Natural killer cell (primary cell): ENCODE measurements at regions not wholly inside any gene's neighbourhood (a gene's known extent, or its start where the extent isn't known, plus 50 kb on each side); places are given as distances from the start of the nearest gene placed in this dataset.

Experiments
- ATAC-seq, 3 donors: fragments of 150-1000 bp in 2 of 3; fragments of 200-7000 bp in 1 of 3; cut with Tn5 transposase; 1 replicate in 1 of 3; 2 replicates in 2 of 3; pipeline ENCODE4 v1.10.0; 2021; ENCODE audit warnings: mild to moderate bottlenecking in 2 of 3, moderate library complexity in 2 of 3
- DNase-seq, 2 donors: peaks; one replicate each; pipeline versions ENCODE4 v3.0.0 to v3.0.0-alpha.2; 2013 to 2021; ENCODE audit warnings: mixed read lengths in 1 of 2
- H3K27ac ChIP-seq: one replicate; pipeline ENCODE4 v1.5.1; 2013; ENCODE audit warnings: mild to moderate bottlenecking, low read length
- H3K27me3 ChIP-seq: one replicate; pipeline ENCODE4 v1.6.1; 2013; ENCODE audit warnings: low read length; ENCODE audit not compliant: control insufficient read depth, insufficient read depth
- H3K36me3 ChIP-seq: one replicate; pipeline ENCODE4 v1.6.1; 2013; ENCODE audit warnings: low read length; ENCODE audit not compliant: control insufficient read depth, insufficient read depth
- H3K4me1 ChIP-seq: one replicate; pipeline ENCODE4 v1.6.1; 2013; ENCODE audit warnings: low read length; ENCODE audit not compliant: control insufficient read depth, insufficient read depth
- H3K4me3 ChIP-seq: one replicate; pipeline ENCODE4 v1.5.1; 2013; ENCODE audit warnings: low read length
- H3K9me3 ChIP-seq: one replicate; pipeline ENCODE4 v1.6.1; 2013; ENCODE audit warnings: low read length; ENCODE audit not compliant: control insufficient read depth, insufficient read depth
- H3K27ac Mint-ChIP-seq, 2 donors: one replicate each; pipeline ENCODE4 v1.8.0; 2022; ENCODE audit warnings: mild to moderate bottlenecking in 2 of 2, mixed read lengths in 2 of 2, moderate library complexity in 1 of 2
- H3K27me3 Mint-ChIP-seq, 2 donors: one replicate each; pipeline ENCODE4 v1.8.0; 2022; ENCODE audit warnings: low read depth in 2 of 2, mixed read lengths in 2 of 2
- H3K36me3 Mint-ChIP-seq: one replicate; pipeline ENCODE4 v1.8.0; 2022; ENCODE audit warnings: mixed read lengths
- H3K4me1 Mint-ChIP-seq, 2 donors: one replicate each; pipeline ENCODE4 v1.8.0; 2022; ENCODE audit warnings: mixed read lengths in 2 of 2
- H3K4me3 Mint-ChIP-seq: one replicate; pipeline ENCODE4 v1.8.0; 2022; ENCODE audit warnings: mild to moderate bottlenecking, moderate library complexity, mixed read lengths
- H3K9me3 Mint-ChIP-seq, 2 donors: one replicate each; pipeline ENCODE4 v1.8.0; 2022; ENCODE audit warnings: mixed read lengths in 2 of 2
- WGBS: methylation state at CpG from one replicate; pipeline ENCODE4 v1.1.7; 2013; ENCODE audit warnings: missing lambda C conversion rate; ENCODE audit not compliant: insufficient coverage; 5-methylcytosine and 5-hydroxymethylcytosine counted together
- intact Hi-C: fragments of 100-400 bp; cut with micrococcal nuclease; formaldehyde crosslinking; loops from one replicate; pipeline ENCODE4 v1.14.2; 2022
- TF ChIP-seq, protein P1 (sequence below): fragments of 200-600 bp; IDR thresholded peaks from one replicate; pipeline ENCODE4 v1.8.0; 2022; ENCODE audit warnings: antibody characterized with exemption

DNA sequence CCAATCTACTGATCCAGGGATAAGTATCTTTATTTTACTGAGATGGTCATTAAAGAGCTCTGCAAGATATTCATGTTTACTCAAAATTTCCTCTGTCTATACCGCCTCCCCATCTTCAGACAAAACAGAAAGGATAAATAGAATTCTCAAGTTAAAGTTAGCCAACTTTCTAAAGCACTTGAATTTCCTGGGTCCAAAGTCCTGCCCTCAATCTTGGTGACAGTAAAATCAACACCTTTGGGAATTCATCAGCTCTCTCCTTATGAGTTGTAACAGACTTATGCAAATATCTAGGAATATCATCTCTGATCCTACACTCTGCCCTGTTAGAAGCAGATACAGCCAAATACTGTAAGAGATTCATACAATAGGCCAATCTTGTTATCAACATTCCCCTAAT lies 122.5 kb upstream of the HAAO start:
- no peaks in the 10 kb centered on the region for H3K9me3 Mint-ChIP-seq
- DNase-seq (no peak), ATAC-seq (no peak)
- TF ChIP-seq, protein P1, sequence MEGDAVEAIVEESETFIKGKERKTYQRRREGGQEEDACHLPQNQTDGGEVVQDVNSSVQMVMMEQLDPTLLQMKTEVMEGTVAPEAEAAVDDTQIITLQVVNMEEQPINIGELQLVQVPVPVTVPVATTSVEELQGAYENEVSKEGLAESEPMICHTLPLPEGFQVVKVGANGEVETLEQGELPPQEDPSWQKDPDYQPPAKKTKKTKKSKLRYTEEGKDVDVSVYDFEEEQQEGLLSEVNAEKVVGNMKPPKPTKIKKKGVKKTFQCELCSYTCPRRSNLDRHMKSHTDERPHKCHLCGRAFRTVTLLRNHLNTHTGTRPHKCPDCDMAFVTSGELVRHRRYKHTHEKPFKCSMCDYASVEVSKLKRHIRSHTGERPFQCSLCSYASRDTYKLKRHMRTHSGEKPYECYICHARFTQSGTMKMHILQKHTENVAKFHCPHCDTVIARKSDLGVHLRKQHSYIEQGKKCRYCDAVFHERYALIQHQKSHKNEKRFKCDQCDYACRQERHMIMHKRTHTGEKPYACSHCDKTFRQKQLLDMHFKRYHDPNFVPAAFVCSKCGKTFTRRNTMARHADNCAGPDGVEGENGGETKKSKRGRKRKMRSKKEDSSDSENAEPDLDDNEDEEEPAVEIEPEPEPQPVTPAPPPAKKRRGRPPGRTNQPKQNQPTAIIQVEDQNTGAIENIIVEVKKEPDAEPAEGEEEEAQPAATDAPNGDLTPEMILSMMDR, result no peak
- H3K27me3 Mint-ChIP-seq, result peaks cover 0 to 4% of the 10 kb centered on the region in 2 donors
- H3K4me1 ChIP-seq, result no peaks in the 10 kb centered on the region
- H3K27ac Mint-ChIP-seq, result no peak overlapping the region
- H3K36me3 Mint-ChIP-seq, result no peaks in the 10 kb centered on the region
- H3K4me3 Mint-ChIP-seq, result no peak overlapping the region
- no peak overlapping the region for H3K4me3 ChIP-seq
- WGBS, result 88% methylated on average over 1 of the region's 1 CpG
- no peaks in the 10 kb centered on the region for H3K36me3 ChIP-seq
- no peaks in the 10 kb centered on the region for H3K9me3 ChIP-seq
- H3K4me1 Mint-ChIP-seq, result peaks cover 6% of the 10 kb centered on the region in 2 donors
- intact Hi-C loops, result no loop called here
- no peak overlapping the region for H3K27ac ChIP-seq
- H3K27me3 ChIP-seq, result no peaks in the 10 kb centered on the region

DNA sequence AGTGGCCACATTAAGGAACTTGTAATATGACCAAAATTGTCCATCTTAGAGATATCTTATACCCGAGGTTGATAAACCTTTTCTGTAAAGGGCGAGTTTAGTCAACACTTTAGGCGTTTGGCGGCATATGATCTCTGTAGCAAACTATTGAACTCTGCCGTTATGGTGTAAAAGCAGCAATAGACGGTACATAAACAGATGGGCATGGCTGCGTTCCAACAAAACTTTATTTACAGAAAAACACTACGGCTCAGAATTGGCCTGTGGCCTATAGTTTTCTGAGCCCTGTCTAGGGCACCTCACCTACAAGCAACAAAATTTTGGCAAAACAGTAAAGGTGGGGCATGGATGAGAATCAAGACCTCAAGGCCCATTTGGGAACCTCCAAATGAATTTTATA lies 121.9 kb upstream of the HAAO start:
- no peak for DNase-seq
- Mint-ChIP-seq H3K27ac (no peak overlapping the region), H3K4me1 (peaks cover 6% of the 10 kb centered on the region in 2 donors), H3K4me3 (no peak overlapping the region), H3K27me3 (peaks cover 0 to 4% of the 10 kb centered on the region in 2 donors), H3K9me3 (no peaks in the 10 kb centered on the region), H3K36me3 (no peaks in the 10 kb centered on the region)
- Histone ChIP-seq H3K36me3 (no peaks in the 10 kb centered on the region), H3K27ac (no peak overlapping the region), H3K9me3 (no peaks in the 10 kb centered on the region), H3K4me1 (no peaks in the 10 kb centered on the region), H3K4me3 (no peak overlapping the region), H3K27me3 (no peaks in the 10 kb centered on the region)
- 94% methylated on average over 8 of the region's 8 CpGs for WGBS
- TF ChIP-seq, protein P1, result no peak
- intact Hi-C loops, result no loop called here
- no peak for ATAC-seq

DNA sequence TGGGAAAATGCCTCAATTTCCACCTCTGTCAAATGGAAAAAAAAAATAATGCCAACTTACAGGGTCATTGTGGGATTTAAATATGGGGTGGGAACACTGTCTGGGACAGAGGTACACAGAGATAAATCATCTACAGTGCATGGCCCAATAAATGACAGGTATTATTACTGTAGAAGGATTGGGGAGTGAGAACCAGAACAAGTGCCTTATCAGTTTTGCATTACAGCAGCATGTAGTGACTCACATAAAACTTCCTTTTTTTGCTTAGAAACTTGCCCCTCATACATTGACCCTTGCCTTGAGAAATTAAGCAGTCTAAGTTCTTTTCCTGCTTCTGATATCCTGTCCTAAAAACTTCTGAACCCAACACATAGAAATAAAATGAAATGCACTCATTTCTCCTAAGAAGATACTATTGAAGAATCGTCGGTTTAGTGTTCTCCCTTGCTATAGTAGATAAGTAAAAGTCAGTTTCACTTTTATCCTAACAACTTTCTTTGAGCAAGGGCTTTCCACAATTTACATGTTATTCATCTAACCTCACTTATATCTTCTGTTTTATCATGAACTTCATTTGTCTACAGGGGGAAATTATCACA lies 121.0 kb upstream of the HAAO start:
- no peak overlapping the region for H3K4me3 Mint-ChIP-seq
- H3K27me3 ChIP-seq, result no peaks in the 10 kb centered on the region
- WGBS, result no CpG with 5 or more reads among the region's 2 CpGs
- no peaks in the 10 kb centered on the region for H3K36me3 ChIP-seq
- H3K27me3 Mint-ChIP-seq, result peaks cover 0 to 4% of the 10 kb centered on the region in 2 donors
- ATAC-seq (no peak), DNase-seq (no peak)
- H3K9me3 Mint-ChIP-seq, result no peaks in the 10 kb centered on the region
- no peak overlapping the region for H3K27ac ChIP-seq
- TF ChIP-seq, protein P1, result no peak
- H3K9me3 ChIP-seq, result no peaks in the 10 kb centered on the region
- intact Hi-C loops, result no loop called here
- H3K27ac Mint-ChIP-seq, result no peak overlapping the region
- H3K4me1 Mint-ChIP-seq, result peaks cover 6% of the 10 kb centered on the region in 2 donors
- H3K36me3 Mint-ChIP-seq, result no peaks in the 10 kb centered on the region
- H3K4me3 ChIP-seq, result no peak overlapping the region
- H3K4me1 ChIP-seq, result no peaks in the 10 kb centered on the region
